ENCODE measurements at regions not wholly inside any gene's neighbourhood (a gene's known extent, or its start where the extent isn't known, plus 50 kb on each side); places are given as distances from the start of the nearest gene placed in this dataset.

DNA sequence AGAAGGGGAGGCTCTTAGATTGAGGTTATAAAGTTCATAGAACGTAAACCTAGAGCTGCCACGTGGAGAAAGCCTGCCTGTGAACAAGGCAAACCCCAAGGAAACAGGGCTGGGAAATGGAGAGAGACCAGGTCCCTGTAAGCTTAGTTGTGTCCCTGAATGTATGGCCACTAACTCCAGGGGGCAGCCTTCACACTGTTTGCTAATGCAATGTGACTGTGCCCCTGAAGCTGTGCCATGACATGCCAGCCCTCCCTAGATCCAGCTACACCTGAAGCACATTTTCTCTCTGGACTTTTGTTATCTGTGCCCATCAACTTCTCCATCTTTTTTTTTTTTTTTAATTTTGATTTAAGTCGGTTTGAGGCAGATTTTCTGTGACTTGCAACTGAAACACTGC, 60.6 kb upstream of the TMCC3 start:
- DNase-seq: no peak

DNA sequence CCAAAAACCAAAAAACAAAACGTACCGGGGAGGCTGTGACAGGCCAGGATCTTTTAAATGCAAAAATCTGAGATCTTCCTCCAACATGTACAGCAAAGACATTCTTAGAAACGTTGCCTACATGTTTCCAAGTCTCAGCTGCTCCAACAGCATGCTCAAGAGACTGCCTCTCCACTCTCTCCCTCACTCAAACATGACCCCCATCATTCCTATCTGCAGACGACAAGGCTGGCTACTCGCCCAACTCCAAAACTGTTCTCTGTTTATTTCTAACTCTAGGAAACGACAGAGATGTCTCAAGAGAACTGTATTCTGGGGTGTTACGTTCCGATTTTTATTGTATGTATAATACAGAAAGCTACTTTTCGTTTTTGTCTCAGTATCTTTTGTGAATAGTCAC, 57.5 kb upstream of the TMCC3 start:
- DNase-seq: peak; percentile 57

GRCh38 chr12:94707036-94707435, 56.7 kb upstream of the TMCC3 start:
- no peak for DNase-seq

- no peak for DNase-seq
Measured at GRCh38 chr12:94706250-94706661, 55.9 kb upstream of the TMCC3 start.

DNA sequence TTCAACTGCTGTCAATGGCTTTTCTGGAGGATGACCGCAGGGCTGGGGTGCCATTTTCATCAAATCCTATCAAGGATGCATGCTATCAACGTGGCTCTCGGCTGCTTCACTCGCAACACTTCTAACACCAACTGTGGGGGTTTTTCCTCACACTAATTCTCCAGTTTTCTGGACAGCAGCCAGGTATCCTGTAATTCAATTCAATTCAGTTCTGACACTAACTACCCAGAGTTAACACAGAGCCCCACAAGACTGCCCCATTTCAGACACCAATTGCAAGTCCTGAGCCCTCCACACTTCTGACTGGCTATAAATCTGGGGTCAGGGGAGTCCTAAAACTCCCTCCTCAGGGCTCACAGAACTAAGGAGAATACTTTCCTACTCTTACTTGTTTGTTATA, 55.3 kb upstream of the TMCC3 start:
- DNase-seq: no peak

DNA sequence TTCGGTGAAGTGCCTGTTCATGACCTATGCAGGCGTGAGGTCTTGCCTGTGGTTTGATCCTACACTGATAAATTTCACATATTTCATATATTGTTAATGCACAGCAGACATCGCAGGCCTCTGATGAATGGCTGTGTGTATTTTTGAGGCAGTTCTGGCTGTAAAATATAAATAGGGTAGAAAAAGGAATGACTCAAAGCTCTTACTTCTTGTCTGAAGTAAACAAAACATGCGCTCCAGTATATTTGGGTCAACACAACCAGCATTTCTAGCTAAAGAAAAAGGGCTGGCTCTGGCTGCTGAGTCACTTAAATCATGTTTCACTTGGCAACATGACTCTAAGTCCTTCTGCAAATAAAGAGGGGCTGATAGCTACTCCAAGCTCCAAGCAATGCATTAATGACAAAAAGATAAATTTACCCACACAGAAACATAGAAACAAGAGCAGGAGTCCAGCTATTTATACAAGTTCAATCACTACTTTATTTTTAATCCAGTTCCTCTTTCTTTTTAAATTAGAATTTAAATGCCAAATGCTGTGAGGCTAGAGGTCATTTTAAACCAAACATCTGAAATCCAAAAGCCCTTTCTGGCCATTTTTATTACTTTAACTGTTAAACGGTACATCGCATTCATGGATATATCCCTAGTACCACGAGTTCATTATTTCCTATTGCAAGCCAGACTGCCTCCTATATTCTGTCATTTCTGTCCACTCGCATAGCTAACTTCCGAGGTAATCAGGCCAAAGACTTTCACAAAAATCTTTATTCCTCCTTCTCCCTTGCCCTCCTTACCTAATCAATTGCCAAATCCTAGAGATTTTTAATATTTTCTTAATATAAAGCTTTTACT, 54.3 kb upstream of the TMCC3 start:
- peak; percentile 51 for DNase-seq

DNA sequence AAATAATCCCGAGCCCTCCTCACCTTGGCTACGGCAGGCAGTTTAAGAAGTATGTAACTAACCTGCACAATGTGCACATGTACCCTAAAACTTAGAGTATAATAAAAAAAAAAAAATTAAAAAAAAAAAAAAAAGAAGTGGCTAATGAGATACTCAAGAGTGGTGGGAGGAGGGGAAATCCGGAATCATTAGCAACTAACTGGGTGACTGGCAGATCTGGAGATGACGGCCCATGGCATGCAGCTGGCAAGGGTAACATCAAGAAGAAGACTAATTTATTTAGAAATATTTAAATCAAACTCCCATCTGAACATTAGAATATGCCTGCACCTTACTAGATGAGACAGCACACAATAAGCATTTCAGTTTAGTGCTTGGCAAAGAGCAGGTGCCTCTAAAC, 52.3 kb upstream of the TMCC3 start:
- DNase-seq: no peak

GRCh38 chr12:94701711-94702110, 51.4 kb upstream of the TMCC3 start:
- DNase-seq: no peak

- DNase-seq: no peak
Measured at GRCh38 chr12:94700662-94701061, 50.3 kb upstream of the TMCC3 start.
